ENCODE measurements at regions not wholly inside any gene's neighbourhood (a gene's known extent, or its start where the extent isn't known, plus 50 kb on each side); places are given as distances from the start of the nearest gene placed in this dataset.

DNA sequence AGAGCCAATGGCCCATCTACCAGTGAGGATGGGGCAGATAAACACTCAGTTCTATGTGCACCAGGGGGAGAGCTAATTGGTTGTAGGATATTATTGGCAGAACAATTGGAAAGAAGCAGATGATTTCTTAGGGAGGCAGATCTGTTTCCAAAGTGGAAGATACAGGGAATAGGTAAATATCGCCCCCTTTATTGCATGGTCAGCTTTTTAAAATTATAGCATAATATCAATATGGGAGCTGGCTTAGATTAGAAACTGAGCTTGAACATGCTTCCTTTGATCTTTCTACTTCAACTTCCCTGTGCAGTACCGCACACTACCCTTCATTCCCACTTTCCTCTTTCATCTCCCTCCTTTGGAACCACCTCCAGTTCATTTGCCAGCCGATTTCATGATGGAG is 64.0 kb upstream of the PLXNA2 start:
- TF ChIP-seq SIN3A (IDR thresholded peaks at IDR 0.05; ENCODE audit: borderline replicate concordance, insufficient read depth, low read depth, low read length) (no peak), TCF7L2 (IDR thresholded peaks at IDR 0.05; ENCODE audit: low read depth, low read length) (no peak), POLR2AphosphoS5 (IDR thresholded peaks at IDR 0.05; ENCODE audit: low read depth, low read length) (no peak)
- TF ChIP-seq, protein P1, sequence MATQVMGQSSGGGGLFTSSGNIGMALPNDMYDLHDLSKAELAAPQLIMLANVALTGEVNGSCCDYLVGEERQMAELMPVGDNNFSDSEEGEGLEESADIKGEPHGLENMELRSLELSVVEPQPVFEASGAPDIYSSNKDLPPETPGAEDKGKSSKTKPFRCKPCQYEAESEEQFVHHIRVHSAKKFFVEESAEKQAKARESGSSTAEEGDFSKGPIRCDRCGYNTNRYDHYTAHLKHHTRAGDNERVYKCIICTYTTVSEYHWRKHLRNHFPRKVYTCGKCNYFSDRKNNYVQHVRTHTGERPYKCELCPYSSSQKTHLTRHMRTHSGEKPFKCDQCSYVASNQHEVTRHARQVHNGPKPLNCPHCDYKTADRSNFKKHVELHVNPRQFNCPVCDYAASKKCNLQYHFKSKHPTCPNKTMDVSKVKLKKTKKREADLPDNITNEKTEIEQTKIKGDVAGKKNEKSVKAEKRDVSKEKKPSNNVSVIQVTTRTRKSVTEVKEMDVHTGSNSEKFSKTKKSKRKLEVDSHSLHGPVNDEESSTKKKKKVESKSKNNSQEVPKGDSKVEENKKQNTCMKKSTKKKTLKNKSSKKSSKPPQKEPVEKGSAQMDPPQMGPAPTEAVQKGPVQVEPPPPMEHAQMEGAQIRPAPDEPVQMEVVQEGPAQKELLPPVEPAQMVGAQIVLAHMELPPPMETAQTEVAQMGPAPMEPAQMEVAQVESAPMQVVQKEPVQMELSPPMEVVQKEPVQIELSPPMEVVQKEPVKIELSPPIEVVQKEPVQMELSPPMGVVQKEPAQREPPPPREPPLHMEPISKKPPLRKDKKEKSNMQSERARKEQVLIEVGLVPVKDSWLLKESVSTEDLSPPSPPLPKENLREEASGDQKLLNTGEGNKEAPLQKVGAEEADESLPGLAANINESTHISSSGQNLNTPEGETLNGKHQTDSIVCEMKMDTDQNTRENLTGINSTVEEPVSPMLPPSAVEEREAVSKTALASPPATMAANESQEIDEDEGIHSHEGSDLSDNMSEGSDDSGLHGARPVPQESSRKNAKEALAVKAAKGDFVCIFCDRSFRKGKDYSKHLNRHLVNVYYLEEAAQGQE (IDR thresholded peaks at IDR 0.05; ENCODE audit: insufficient read depth in 1 of 2, low read depth in 2 of 2, low read length in 1 of 2): no peak
- TF ChIP-seq, protein P2, sequence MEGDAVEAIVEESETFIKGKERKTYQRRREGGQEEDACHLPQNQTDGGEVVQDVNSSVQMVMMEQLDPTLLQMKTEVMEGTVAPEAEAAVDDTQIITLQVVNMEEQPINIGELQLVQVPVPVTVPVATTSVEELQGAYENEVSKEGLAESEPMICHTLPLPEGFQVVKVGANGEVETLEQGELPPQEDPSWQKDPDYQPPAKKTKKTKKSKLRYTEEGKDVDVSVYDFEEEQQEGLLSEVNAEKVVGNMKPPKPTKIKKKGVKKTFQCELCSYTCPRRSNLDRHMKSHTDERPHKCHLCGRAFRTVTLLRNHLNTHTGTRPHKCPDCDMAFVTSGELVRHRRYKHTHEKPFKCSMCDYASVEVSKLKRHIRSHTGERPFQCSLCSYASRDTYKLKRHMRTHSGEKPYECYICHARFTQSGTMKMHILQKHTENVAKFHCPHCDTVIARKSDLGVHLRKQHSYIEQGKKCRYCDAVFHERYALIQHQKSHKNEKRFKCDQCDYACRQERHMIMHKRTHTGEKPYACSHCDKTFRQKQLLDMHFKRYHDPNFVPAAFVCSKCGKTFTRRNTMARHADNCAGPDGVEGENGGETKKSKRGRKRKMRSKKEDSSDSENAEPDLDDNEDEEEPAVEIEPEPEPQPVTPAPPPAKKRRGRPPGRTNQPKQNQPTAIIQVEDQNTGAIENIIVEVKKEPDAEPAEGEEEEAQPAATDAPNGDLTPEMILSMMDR (IDR thresholded peaks at IDR 0.05): no peak
- DNase-seq (ENCODE audit: low read depth, low spot score) (no peak), ATAC-seq (no peak)
- intact Hi-C loops (cut with micrococcal nuclease; ENCODE audit: unreplicated experiment) (no loop called here), in situ Hi-C loops (cut with HindIII; ENCODE audit: low pct_unique_long_range_greater_than_20kb, low sequenced_read_pairs) (no loop called here)
- CTCF ChIA-PET: interaction anchor here (0.6 kb wide), 1 partner anchor 152 kb away, joined by 3 read pairs; no protein-coding TSS in a partner anchor
- BruUV-seq (replicated peaks): no TSS peak
- H3K9me3 ChIP-seq (ENCODE audit: control insufficient read depth, insufficient read depth, low read depth, low read length): no peaks in the 10 kb centered on the region
- POLR2A ChIA-PET: no interaction called here
- no peaks in the 10 kb centered on the region for H3K4me1 ChIP-seq (ENCODE audit: control insufficient read depth, insufficient read depth, low read length)
- H3K36me3 ChIP-seq (ENCODE audit: control insufficient read depth, insufficient read depth, low read length): no peaks in the 10 kb centered on the region
- no peak overlapping the region for H3K4me3 ChIP-seq (ENCODE audit: low read depth in 2 of 2, low read length in 2 of 2)
- H3K27ac ChIP-seq (ENCODE audit: low read length): no peak overlapping the region
- peaks cover 2% of the 10 kb centered on the region for H3K27me3 ChIP-seq (ENCODE audit: control insufficient read depth, insufficient read depth, low read length)

DNA sequence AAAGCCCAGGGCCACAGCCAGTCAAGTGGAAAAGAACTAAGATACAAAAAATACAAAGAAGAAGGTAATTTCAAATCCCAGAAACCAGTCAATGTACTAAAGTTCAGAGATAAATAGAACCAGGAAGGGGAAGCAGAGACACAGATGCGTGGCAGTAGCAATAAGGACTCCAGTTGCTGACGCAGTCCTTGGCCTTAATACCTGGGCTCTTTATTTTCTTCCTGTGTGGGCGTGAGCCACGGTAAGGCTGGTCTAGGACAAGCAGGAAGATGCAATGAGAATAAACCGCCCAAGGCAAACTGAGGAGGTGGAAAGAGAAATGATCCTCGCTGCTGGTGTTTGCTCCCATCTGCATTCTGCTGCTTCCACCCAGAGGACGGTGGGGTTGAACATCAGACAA is 65.6 kb upstream of the PLXNA2 start:
- Histone ChIP-seq H3K27ac (ENCODE audit: low read length) (no peak overlapping the region), H3K9me3 (ENCODE audit: control insufficient read depth, insufficient read depth, low read depth, low read length) (no peaks in the 10 kb centered on the region), H3K4me1 (ENCODE audit: control insufficient read depth, insufficient read depth, low read length) (no peaks in the 10 kb centered on the region), H3K36me3 (ENCODE audit: control insufficient read depth, insufficient read depth, low read length) (no peaks in the 10 kb centered on the region), H3K4me3 (ENCODE audit: low read depth in 2 of 2, low read length in 2 of 2) (no peak overlapping the region), H3K27me3 (ENCODE audit: control insufficient read depth, insufficient read depth, low read length) (peaks cover 2% of the 10 kb centered on the region)
- in situ Hi-C loops (cut with HindIII; ENCODE audit: low pct_unique_long_range_greater_than_20kb, low sequenced_read_pairs) (no loop called here), intact Hi-C loops (cut with micrococcal nuclease; ENCODE audit: unreplicated experiment) (no loop called here)
- BruUV-seq (replicated peaks): no TSS peak
- ChIA-PET POLR2A (no interaction called here), CTCF (no interaction called here)
- TF ChIP-seq, protein P1 (IDR thresholded peaks at IDR 0.05; ENCODE audit: insufficient read depth in 1 of 2, low read depth in 2 of 2, low read length in 1 of 2): no peak
- no peak for TF ChIP-seq TCF7L2 (IDR thresholded peaks at IDR 0.05; ENCODE audit: low read depth, low read length)
- TF ChIP-seq POLR2AphosphoS5 (IDR thresholded peaks at IDR 0.05; ENCODE audit: low read depth, low read length): no peak
- TF ChIP-seq SIN3A (IDR thresholded peaks at IDR 0.05; ENCODE audit: borderline replicate concordance, insufficient read depth, low read depth, low read length): no peak
- TF ChIP-seq, protein P2 (IDR thresholded peaks at IDR 0.05): no peak
- ATAC-seq (no peak), DNase-seq (ENCODE audit: low read depth, low spot score) (no peak)
